ENCODE measurements at regions not wholly inside any gene's neighbourhood (a gene's known extent, or its start where the extent isn't known, plus 50 kb on each side); places are given as distances from the start of the nearest gene placed in this dataset.

GRCh38 chr9:83125671-83126070 is 62.7 kb upstream of the RASEF start:
- TF ChIP-seq CTCF (IDR thresholded peaks at IDR 0.05) (no peak), POLR2A (IDR thresholded peaks at IDR 0.05) (no peak)

All from adrenal gland (tissue), 5 donors.